ENCODE measurements at regions not wholly inside any gene's neighbourhood (a gene's known extent, or its start where the extent isn't known, plus 50 kb on each side); places are given as distances from the start of the nearest gene placed in this dataset.

DNA sequence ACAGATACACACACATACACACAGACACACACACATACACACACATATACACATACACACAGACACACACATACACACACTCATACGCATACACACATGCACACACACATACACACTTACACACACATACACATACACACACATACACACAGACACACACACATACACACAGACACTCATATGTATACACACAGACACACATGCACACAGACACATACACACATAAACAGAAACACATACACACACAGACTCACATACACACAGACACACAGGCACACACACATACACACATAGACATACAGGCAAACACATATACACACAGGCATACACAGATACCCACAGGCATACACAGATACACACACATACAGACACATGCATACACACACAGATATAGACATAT lies 143.9 kb upstream of the LYZL2 start:
- TF ChIP-seq, protein P1, sequence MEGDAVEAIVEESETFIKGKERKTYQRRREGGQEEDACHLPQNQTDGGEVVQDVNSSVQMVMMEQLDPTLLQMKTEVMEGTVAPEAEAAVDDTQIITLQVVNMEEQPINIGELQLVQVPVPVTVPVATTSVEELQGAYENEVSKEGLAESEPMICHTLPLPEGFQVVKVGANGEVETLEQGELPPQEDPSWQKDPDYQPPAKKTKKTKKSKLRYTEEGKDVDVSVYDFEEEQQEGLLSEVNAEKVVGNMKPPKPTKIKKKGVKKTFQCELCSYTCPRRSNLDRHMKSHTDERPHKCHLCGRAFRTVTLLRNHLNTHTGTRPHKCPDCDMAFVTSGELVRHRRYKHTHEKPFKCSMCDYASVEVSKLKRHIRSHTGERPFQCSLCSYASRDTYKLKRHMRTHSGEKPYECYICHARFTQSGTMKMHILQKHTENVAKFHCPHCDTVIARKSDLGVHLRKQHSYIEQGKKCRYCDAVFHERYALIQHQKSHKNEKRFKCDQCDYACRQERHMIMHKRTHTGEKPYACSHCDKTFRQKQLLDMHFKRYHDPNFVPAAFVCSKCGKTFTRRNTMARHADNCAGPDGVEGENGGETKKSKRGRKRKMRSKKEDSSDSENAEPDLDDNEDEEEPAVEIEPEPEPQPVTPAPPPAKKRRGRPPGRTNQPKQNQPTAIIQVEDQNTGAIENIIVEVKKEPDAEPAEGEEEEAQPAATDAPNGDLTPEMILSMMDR (IDR thresholded peaks at IDR 0.05), result no peak
- no peak for TF ChIP-seq POLR2A (IDR thresholded peaks at IDR 0.05)
